ENCODE measurements at regions not wholly inside any gene's neighbourhood (a gene's known extent, or its start where the extent isn't known, plus 50 kb on each side); places are given as distances from the start of the nearest gene placed in this dataset.

DNA sequence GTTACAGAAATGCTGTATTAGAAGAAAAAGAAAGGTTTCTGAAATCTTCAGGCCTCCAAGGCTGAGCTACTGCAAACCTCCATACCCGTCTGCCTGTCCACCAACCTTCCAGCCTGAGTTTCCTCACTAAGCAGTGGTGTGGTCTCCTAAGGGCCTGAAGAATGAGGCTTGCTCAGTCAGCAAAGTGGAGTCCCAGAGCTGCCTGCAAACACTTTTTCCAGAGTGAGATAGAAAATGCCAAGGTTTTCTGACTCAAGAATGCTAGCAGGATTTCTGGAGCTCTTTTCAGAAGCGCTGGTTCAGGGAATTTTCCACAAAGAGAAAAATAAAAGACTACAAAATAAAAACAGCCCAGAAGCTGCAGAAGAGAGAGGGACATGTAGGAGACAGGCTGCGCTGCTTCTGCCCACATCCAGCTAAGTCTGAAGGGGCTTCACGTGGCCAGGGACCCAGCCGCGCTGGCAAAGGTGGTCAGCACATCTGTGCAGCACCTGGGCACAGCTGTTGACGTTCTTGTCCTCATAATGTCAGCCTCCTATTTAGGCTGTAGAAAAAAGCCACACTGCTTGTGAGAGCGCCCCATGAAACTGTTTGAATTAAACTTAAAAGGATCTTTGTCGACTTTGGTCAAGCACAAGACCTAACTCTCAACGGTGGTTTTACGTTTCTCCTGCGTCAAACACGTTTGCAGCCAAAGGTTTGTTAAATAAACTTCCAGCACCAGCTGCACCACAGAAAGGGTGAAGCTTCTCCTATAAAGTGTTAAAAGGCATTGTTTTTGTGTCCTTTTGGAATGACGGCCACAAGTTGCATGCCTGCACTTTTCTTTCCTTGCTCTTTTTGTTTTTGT, 209.0 kb downstream of the THBS2 start:
- DNase-seq, result no peak

DNA sequence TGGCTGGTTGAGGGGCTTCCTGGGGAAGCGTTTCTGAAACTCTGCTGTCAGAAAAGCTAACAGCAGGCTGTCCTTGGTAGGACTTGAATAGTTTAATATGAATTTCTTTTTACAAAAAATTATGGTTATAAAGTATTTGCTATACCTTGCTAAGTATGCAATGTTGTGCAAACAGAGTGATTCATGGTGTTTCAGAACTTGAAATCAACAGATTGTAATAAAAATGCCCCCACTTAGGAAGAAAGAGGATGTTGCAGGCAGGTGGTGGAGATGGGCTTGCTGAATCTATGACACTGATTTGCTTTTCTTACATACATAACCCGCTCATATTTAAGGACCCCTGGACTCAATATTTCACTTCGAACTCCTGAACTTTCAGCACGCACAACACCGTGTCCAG, 211.6 kb downstream of the THBS2 start:
- no peak for DNase-seq

DNA sequence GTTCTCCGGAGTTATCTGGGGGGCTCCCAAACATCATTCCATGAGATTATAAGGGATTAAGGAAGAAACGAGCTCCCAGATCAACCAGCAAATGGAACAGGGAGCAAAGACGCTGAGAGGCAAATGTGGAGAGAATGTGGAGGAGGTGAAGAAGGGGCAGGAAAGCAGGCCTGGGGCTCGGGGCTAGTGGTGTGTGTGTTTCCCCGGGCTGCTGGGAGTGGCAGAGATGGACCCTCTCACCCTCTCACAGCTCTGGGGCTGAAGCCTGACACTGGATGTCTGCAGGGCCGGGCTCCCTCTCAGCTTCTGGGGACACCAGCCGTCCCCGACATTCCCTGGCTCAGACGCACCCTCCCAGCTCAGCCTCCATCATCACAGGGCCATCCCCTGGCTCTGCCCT, 212.6 kb downstream of the THBS2 start:
- DNase-seq, result no peak

GRCh38 chr6:169038691-169039090, 215.0 kb downstream of the THBS2 start:
- DNase-seq, result no peak

GRCh38 chr6:169035385-169036240, 218.0 kb downstream of the THBS2 start:
- no peak for DNase-seq

DNA sequence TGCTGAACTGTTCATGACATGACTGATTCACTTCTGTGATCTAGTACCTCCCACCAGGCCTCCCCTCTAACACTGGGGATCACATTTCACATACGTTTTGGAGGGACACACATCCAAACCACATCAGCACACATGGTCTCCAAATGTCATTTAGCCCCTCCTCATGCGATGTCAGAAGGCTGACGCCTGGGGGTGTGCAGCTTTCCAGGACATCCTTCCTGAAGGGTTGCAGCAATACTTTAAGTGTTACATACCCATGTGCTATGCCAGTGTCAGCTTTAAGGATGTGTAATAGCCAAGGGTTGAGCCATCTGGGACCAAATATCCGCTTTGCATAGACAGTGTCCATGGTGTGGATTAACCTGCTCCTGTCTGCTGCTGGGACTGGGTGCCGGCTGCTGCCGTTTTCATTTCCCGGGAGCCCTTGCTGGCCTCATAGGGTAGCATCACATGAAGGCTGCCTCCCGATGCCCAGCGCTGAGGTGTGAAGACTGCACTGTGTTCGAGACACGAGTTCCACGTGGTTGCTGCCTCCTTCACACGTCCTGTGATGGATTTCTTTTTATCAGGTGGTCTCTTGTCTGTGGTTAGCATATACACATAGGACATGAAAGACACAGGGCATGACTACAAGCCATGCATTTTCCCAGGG, 219.0 kb downstream of the THBS2 start:
- no peak for DNase-seq

DNA sequence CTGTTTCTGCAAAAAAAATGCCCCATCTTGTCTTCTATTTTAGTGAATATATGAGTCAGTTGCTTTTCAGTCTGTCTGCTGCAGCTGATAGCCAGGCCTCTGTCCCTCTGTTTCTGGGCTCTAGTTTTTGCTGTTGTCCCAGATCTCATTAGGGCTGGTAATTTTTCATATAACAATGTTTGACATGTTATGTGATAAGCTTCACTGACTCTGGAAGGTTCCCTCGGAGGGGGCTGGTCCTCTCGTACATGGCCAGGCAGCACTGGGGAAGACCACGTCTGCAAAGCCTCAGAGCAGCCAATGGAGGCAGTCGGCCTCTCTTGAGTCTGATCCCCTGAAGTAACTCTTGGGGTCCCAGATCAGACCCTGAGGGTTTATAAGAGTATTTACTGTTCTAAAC, 223.8 kb downstream of the THBS2 start:
- DNase-seq, result no peak

DNA sequence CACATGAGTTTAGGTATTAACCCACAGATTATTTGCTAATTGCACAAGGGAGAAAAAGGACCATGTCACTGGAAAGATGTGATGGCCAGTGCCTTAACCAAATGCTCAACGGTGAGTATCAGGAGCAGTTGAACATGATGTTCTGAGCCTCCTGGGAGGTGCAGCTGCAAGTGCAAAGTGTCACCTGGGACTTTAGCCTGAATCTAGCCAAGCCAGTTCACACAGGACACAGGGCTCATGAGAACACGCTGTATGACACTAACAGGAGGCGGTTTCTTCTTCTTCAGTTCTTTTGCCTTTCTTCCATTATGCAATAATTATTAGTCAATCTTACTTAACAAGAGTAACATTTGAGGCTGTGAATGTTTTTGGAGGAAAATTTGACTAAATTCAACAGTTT, 225.3 kb downstream of the THBS2 start:
- DNase-seq, result no peak

DNA sequence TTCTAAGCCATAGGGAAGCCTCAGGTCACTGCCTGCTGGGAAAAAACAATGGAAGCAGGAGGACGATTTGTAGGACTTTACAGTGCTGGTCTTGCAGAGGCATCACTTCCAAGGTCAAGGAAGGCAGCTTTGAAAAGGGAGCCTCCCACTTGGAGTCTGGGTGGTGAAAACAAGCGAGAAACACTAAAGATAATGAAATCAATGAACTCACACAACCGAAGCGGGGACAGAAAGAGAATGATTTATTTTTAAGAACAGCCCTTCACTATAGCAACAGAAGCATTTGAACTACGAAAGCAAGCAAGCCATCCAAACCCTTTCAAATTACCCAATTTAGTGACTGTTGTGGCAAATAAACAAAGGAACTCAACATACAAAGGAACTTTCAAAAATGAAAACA, 227.5 kb downstream of the THBS2 start:
- no peak for DNase-seq

DNA sequence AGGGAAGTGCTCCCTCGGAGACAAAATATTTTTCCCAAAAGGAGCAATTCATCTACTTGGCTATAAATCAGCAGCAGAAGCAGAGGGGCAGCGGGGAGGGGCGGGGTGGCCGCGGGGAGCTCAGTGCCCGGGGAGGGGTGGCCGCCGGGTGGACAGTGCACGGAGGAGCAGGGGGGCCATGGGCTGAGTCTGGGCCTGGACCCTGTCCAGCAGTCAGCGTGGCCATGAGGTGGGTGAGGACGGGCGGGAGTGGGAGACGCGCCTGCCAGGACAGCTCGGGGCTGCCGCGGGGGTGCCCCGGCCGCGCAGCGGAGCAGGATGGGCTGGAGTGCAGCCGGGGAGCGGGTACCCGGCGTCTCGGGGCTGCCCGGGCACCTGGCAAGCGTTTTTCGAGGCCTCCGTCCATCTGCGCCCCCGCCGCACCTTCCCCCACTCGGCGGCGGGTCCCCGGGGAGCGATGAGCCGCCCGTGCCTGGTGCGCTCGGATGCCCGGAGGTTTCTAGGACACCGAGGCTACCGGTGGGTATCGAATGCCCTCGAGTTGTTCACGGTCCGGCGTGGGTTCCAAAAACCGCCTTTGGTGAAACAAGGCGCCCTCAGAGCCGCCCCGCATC, 229.5 kb downstream of the THBS2 start:
- no peak for DNase-seq

GRCh38 chr6:169023161-169023874, 230.3 kb downstream of the THBS2 start:
- DNase-seq, result no peak

GRCh38 chr6:169022079-169022478, 231.6 kb downstream of the THBS2 start:
- no peak for DNase-seq

- no peak for DNase-seq
Measured at GRCh38 chr6:169020821-169021220, 232.8 kb downstream of the THBS2 start.

GRCh38 chr6:169019727-169020491, 233.7 kb downstream of the THBS2 start:
- DNase-seq, result no peak

DNA sequence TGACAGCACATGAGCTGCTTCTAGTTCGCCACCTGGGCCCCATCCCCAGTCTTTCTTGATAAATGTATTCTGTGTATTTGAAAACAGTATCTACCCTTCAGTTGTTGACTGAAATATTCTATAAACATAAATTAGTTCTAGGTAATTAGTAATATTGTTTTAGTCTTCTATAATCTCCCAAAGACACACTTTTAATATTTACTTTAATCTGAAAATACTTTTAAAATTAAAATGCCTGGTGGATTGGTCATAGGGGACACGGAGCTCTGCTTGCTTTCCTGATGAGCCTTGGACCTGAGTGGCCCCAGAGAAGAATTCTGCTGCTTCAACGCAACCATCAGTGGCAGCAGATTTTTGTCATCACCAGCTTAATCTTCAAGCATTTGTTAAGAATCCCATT, 234.5 kb downstream of the THBS2 start:
- no peak for DNase-seq

DNA sequence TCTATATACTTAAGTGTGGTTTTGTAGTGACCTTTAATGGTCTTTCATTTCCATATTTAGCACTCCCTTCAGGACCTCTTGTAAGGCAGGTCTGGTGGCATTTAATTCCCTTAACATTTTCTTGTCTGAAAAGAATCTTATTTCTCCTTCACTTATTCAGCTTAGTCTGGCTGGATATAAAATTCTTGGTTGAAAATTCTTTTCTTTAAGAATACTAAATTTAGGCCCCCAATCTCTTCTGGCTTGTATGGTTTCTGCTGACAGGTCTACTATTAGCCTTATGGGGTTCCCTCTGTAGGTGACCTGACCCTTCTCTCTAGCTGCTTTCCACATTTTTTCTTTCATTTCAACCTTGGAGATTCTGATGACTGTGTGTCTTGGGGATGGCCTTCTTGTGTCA, 236.9 kb downstream of the THBS2 start:
- no peak for DNase-seq

- no peak for DNase-seq
Measured at GRCh38 chr6:169014211-169015197, 239.1 kb downstream of the THBS2 start.

DNA sequence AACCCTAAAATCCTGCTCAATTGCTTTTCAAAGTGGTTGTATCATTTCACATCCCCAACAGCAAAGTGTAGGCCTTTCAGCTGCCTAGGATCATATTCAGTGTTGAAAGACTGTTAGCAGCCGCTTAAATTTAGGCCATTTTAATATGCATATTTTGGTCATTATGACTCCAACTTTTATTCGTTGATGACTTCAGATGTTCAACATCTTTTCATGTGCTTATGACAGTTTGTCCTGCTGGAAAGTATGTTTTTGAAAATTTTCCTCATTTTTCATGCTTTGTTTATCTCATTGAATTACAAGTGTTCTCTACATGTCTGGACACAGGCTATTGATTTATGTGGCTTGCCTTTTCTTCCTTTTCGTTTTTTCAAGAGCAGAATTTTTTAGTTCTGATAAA, 244.0 kb downstream of the THBS2 start:
- no peak for DNase-seq

DNA sequence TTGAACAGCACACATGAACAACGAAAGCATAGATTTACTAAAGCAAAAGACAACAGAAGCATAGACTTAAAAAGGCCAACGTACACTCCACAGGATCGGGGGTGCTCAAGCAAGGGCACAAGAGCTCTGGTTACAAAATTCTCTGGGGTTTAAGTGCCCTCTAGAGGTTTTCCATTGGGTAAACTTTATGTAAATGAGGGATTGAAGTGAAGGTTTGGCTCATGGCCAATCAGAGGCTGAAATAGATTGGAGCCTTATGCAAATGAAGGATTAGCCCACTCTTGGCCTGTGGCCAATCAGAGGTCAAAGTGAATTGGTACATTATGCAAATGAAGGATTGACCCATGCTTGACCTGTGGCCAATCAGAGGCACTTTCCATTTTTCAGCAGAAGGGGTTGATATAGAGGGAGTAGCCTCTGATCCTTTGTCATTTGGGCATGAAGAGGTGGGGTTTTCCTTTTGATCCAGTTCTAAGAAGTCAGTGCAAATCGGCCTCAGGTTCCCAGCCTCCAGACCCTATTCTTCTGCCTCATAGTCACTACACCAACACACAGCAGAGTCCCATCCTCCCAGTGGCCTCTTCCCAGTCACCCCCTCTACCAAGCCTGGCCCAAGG, 244.9 kb downstream of the THBS2 start:
- no peak for DNase-seq

- no peak for DNase-seq
Measured at GRCh38 chr6:169005166-169005565, 248.5 kb downstream of the THBS2 start.

Measured in activated naive CD4-positive, alpha-beta T cell treated with anti-CD3 and anti-CD28 coated beads, Interleukin-2, amount 50 U/mL, for 16 hours (primary cell).